ENCODE measurements at regions not wholly inside any gene's neighbourhood (a gene's known extent, or its start where the extent isn't known, plus 50 kb on each side); places are given as distances from the start of the nearest gene placed in this dataset.

- no peak overlapping the region for H3K27ac ChIP-seq (ENCODE audit: low read depth, low read length)
- Mint-ChIP-seq H3K4me1 (no peaks in the 10 kb centered on the region), H3K27me3 (ENCODE audit: insufficient read depth) (peaks cover 6% of the 10 kb centered on the region), H3K4me3 (no peak overlapping the region), H3K36me3 (ENCODE audit: low read depth) (no peaks in the 10 kb centered on the region), H3K9me3 (peaks cover 34% of the 10 kb centered on the region), H3K27ac (no peak overlapping the region)
- no peak overlapping the region for H3K4me3 ChIP-seq (ENCODE audit: low read length)
- no peak for DNase-seq
- H3K9ac ChIP-seq (ENCODE audit: extremely low read depth, low read length, poor library complexity, severe bottlenecking): no peak overlapping the region
- no peaks in the 10 kb centered on the region for H3K9me3 ChIP-seq (ENCODE audit: control insufficient read depth, low read length)
- 90 to 100% methylated on average over 1 to 3 of the region's 3 CpGs for WGBS, 2 experiments (ENCODE audit: insufficient coverage in 1 of 2, insufficient read length in 1 of 2)
- H3K4me1 ChIP-seq (ENCODE audit: control insufficient read depth, insufficient read depth, low read length): no peaks in the 10 kb centered on the region
- no peaks in the 10 kb centered on the region for H3K36me3 ChIP-seq (ENCODE audit: control insufficient read depth, insufficient read depth, low read length)
- no peak for TF ChIP-seq CTCF (conservative IDR thresholded peaks at IDR 0.05)
- no peaks in the 10 kb centered on the region for H3K27me3 ChIP-seq (ENCODE audit: control insufficient read depth, insufficient read depth, low read length, poor library complexity, severe bottlenecking)
These were observed 160.6 kb upstream of the RPS6KA3 start for GRCh38 chrX:20427173-20427770.

GRCh38 chrX:20421697-20422096, 155.0 kb upstream of the RPS6KA3 start:
- H3K9ac ChIP-seq (ENCODE audit: extremely low read depth, low read length, poor library complexity, severe bottlenecking): no peak overlapping the region
- Mint-ChIP-seq H3K36me3 (ENCODE audit: low read depth) (no peaks in the 10 kb centered on the region), H3K4me3 (no peak overlapping the region), H3K27ac (no peak overlapping the region), H3K9me3 (peaks cover 53% of the 10 kb centered on the region), H3K4me1 (peaks cover 2% of the 10 kb centered on the region), H3K27me3 (ENCODE audit: insufficient read depth) (peaks cover 23% of the 10 kb centered on the region)
- WGBS, 2 experiments (ENCODE audit: insufficient coverage in 1 of 2, insufficient read length in 1 of 2): 97% methylated on average over 2 of the region's 2 CpGs; no CpG with 5 or more reads in 1 of the 2 experiments
- H3K9me3 ChIP-seq (ENCODE audit: control insufficient read depth, low read length): no peaks in the 10 kb centered on the region
- peaks cover 18% of the 10 kb centered on the region for H3K27me3 ChIP-seq (ENCODE audit: control insufficient read depth, insufficient read depth, low read length, poor library complexity, severe bottlenecking)
- no peaks in the 10 kb centered on the region for H3K4me1 ChIP-seq (ENCODE audit: control insufficient read depth, insufficient read depth, low read length)
- H3K27ac ChIP-seq (ENCODE audit: low read depth, low read length): no peak overlapping the region
- no peak for DNase-seq
- H3K36me3 ChIP-seq (ENCODE audit: control insufficient read depth, insufficient read depth, low read length): no peaks in the 10 kb centered on the region
- TF ChIP-seq CTCF (conservative IDR thresholded peaks at IDR 0.05): no peak
- no peak overlapping the region for H3K4me3 ChIP-seq (ENCODE audit: low read length)

- Histone ChIP-seq H3K4me1 (ENCODE audit: control insufficient read depth, insufficient read depth, low read length) (no peaks in the 10 kb centered on the region), H3K27me3 (ENCODE audit: control insufficient read depth, insufficient read depth, low read length, poor library complexity, severe bottlenecking) (peaks cover 18% of the 10 kb centered on the region), H3K9ac (ENCODE audit: extremely low read depth, low read length, poor library complexity, severe bottlenecking) (no peak overlapping the region), H3K4me3 (ENCODE audit: low read length) (no peak overlapping the region), H3K36me3 (ENCODE audit: control insufficient read depth, insufficient read depth, low read length) (no peaks in the 10 kb centered on the region), H3K9me3 (ENCODE audit: control insufficient read depth, low read length) (no peaks in the 10 kb centered on the region), H3K27ac (ENCODE audit: low read depth, low read length) (no peak overlapping the region)
- H3K9me3 Mint-ChIP-seq: peaks cover 53% of the 10 kb centered on the region
- WGBS, 2 experiments (ENCODE audit: insufficient coverage in 1 of 2, insufficient read length in 1 of 2): 80 to 92% methylated on average over 1 to 2 of the region's 2 CpGs
- H3K27me3 Mint-ChIP-seq (ENCODE audit: insufficient read depth): peaks cover 23% of the 10 kb centered on the region
- H3K4me1 Mint-ChIP-seq: peaks cover 2% of the 10 kb centered on the region
- H3K27ac Mint-ChIP-seq: no peak overlapping the region
- H3K36me3 Mint-ChIP-seq (ENCODE audit: low read depth): no peaks in the 10 kb centered on the region
- TF ChIP-seq CTCF (conservative IDR thresholded peaks at IDR 0.05): no peak
- H3K4me3 Mint-ChIP-seq: no peak overlapping the region
- DNase-seq: no peak
These were observed 154.6 kb upstream of the RPS6KA3 start for GRCh38 chrX:20421275-20421674.
